H9 (cell line): ENCODE measurements at regions not wholly inside any gene's neighbourhood (a gene's known extent, or its start where the extent isn't known, plus 50 kb on each side); places are given as distances from the start of the nearest gene placed in this dataset.

Experiments used
- DNase-seq: peaks from one replicate; pipeline ENCODE4 v3.0.0-alpha.2; 2017
- H2AFZ ChIP-seq: one replicate; pipeline ENCODE4 v1.6.1; 2013; ENCODE audit warnings: mild to moderate bottlenecking, low read length, control low read depth, moderate library complexity
- H2AK5ac ChIP-seq: 2 replicates; pipeline ENCODE4 v1.6.1; 2013; ENCODE audit warnings: low read length, control low read depth, mixed read lengths; ENCODE audit not compliant: insufficient read length
- H2BK120ac ChIP-seq: one replicate; pipeline ENCODE4 v1.6.1; 2013; ENCODE audit warnings: low read depth, mild to moderate bottlenecking, low read length, control low read depth, inconsistent platforms; ENCODE audit not compliant: poor library complexity, severe bottlenecking
- H2BK12ac ChIP-seq: 2 replicates; pipeline ENCODE4 v1.6.1; 2013; ENCODE audit warnings: low read length, control low read depth, mixed read lengths, low read depth; ENCODE audit not compliant: insufficient read length
- H2BK15ac ChIP-seq: 2 replicates; pipeline ENCODE4 v1.6.1; 2013; ENCODE audit warnings: low read depth, low read length, control low read depth
- H2BK20ac ChIP-seq: one replicate; pipeline ENCODE4 v1.6.1; 2013; ENCODE audit warnings: low read depth, mild to moderate bottlenecking, low read length, control low read depth, inconsistent platforms; ENCODE audit not compliant: poor library complexity, severe bottlenecking
- H2BK5ac ChIP-seq: 2 replicates; pipeline ENCODE4 v1.6.1; 2013; ENCODE audit warnings: low read length, control low read depth, mixed read lengths; ENCODE audit not compliant: insufficient read length
- H3K14ac ChIP-seq: 2 replicates; pipeline ENCODE4 v1.6.1; 2013; ENCODE audit warnings: low read length, control low read depth; ENCODE audit not compliant: insufficient read depth
- H3K18ac ChIP-seq: 2 replicates; pipeline ENCODE4 v1.6.1; 2013; ENCODE audit warnings: low read depth, mild to moderate bottlenecking, mixed read lengths, low read length, control low read depth; ENCODE audit not compliant: insufficient read length
- H3K23ac ChIP-seq: 2 replicates; pipeline ENCODE4 v1.6.1; 2013; ENCODE audit warnings: low read length, control low read depth, mixed read lengths, low read depth; ENCODE audit not compliant: insufficient read length
- H3K23me2 ChIP-seq: 2 replicates; pipeline ENCODE4 v1.6.1; 2013; ENCODE audit warnings: low read depth, mild to moderate bottlenecking, mixed read lengths, low read length, control low read depth; ENCODE audit not compliant: insufficient read length, poor library complexity, severe bottlenecking
- H3K27ac ChIP-seq: 2 replicates; pipeline ENCODE4 v1.5.1; 2013; ENCODE audit warnings: low read length, control low read depth, mixed read lengths, low read depth; ENCODE audit not compliant: insufficient read length
- H3K27me3 ChIP-seq: 2 replicates; pipeline ENCODE4 v1.6.1; 2013; ENCODE audit warnings: low read length, control low read depth, inconsistent platforms; ENCODE audit not compliant: insufficient read depth
- H3K4ac ChIP-seq: 2 replicates; pipeline ENCODE4 v1.6.1; 2013; ENCODE audit warnings: low read depth, mild to moderate bottlenecking, control low read depth, inconsistent platforms, low read length, moderate library complexity
- H3K4me1 ChIP-seq: 2 replicates; pipeline ENCODE4 v1.6.1; 2013; ENCODE audit warnings: low read length, control low read depth, inconsistent platforms; ENCODE audit not compliant: insufficient read depth
- H3K4me2 ChIP-seq: 2 replicates; pipeline ENCODE4 v1.6.1; 2013; ENCODE audit warnings: low read length, control low read depth, mixed read lengths; ENCODE audit not compliant: insufficient read length, insufficient read depth
- H3K56ac ChIP-seq: 2 replicates; pipeline ENCODE4 v1.6.1; 2013; ENCODE audit warnings: low read depth, mild to moderate bottlenecking, mixed read lengths, low read length, control low read depth; ENCODE audit not compliant: insufficient read length
- H3K79me1 ChIP-seq: 2 replicates; pipeline ENCODE4 v1.6.1; 2013; ENCODE audit warnings: low read depth, mild to moderate bottlenecking, moderate library complexity, low read length, control low read depth, inconsistent platforms; ENCODE audit not compliant: insufficient read depth, poor library complexity, severe bottlenecking
- H3K79me2 ChIP-seq: 2 replicates; pipeline ENCODE4 v1.6.1; 2013; ENCODE audit warnings: low read length, control low read depth, inconsistent platforms; ENCODE audit not compliant: insufficient read depth
- H3K9ac ChIP-seq: 2 replicates; pipeline ENCODE4 v1.6.1; 2013; ENCODE audit warnings: low read length, control low read depth, mixed read lengths; ENCODE audit not compliant: insufficient read length; ENCODE audit errors: extremely low read depth
- H3K9me3 ChIP-seq: one replicate; pipeline ENCODE4 v1.6.1; 2013; ENCODE audit warnings: low read depth, low read length, inconsistent platforms; ENCODE audit not compliant: control insufficient read depth
- H3T11ph ChIP-seq: one replicate; pipeline ENCODE4 v1.6.1; 2013; ENCODE audit warnings: mild to moderate bottlenecking, low read length, control low read depth, inconsistent platforms
- H4K20me1 ChIP-seq: one replicate; pipeline ENCODE4 v1.6.1; 2013; ENCODE audit not compliant: control insufficient read depth, insufficient read length, insufficient read depth
- H4K5ac ChIP-seq: 2 replicates; pipeline ENCODE4 v1.6.1; 2013; ENCODE audit warnings: low read depth, mild to moderate bottlenecking, mixed read lengths, low read length, control low read depth; ENCODE audit not compliant: insufficient read length
- H4K8ac ChIP-seq: replicated peaks from 2 replicates; pipeline ENCODE4 v1.6.1; 2013; ENCODE audit warnings: low read length, control low read depth, mixed read lengths, low read depth; ENCODE audit not compliant: insufficient read length
- H4K91ac ChIP-seq: 2 replicates; pipeline ENCODE4 v1.6.1; 2013; ENCODE audit warnings: low read depth, mild to moderate bottlenecking, moderate library complexity, mixed read lengths, low read length, control low read depth; ENCODE audit not compliant: insufficient read length
- H3K27ac Mint-ChIP-seq, 3 experiments: 2 replicates in 2 of 3; 3 replicates in 1 of 3; pipeline ENCODE4 v1.8.0; 2020 to 2021; ENCODE audit warnings: mixed read lengths in 3 of 3, mild to moderate bottlenecking in 1 of 3, moderate library complexity in 1 of 3
- H3K27me3 Mint-ChIP-seq: 2 replicates; pipeline ENCODE4 v1.8.0; 2021; ENCODE audit warnings: low read depth, mild to moderate bottlenecking, moderate library complexity, mixed read lengths
- H3K36me3 Mint-ChIP-seq, 3 experiments: 2 replicates in 2 of 3; 3 replicates in 1 of 3; pipeline ENCODE4 v1.8.0; 2020 to 2021; ENCODE audit warnings: low read depth in 3 of 3, mixed read lengths in 3 of 3; ENCODE audit not compliant: insufficient read depth in 1 of 3
- H3K4me1 Mint-ChIP-seq, 2 experiments: 2 replicates each; pipeline ENCODE4 v1.8.0; 2020; ENCODE audit warnings: mixed read lengths in 2 of 2
- H3K4me3 Mint-ChIP-seq, 2 experiments: 2 replicates in 1 of 2; 3 replicates in 1 of 2; pipeline ENCODE4 v1.8.0; 2020 to 2021; ENCODE audit warnings: mild to moderate bottlenecking in 2 of 2, mixed read lengths in 2 of 2, moderate library complexity in 1 of 2
- H3K9me3 Mint-ChIP-seq, 2 experiments: 2 replicates in 1 of 2; 3 replicates in 1 of 2; pipeline ENCODE4 v1.8.0; 2020; ENCODE audit warnings: mild to moderate bottlenecking in 2 of 2, mixed read lengths in 2 of 2, moderate library complexity in 1 of 2
- CTCF ChIP-seq: fragments of 200-600 bp; sonication (generic); conservative IDR thresholded peaks from 3 replicates; pipeline ENCODE4 v1.8.0; 2021; ENCODE audit warnings: antibody characterized with exemption, mild to moderate bottlenecking
- WGBS: extraction: QIAGEN DNeasy Blood & Tissue Kit; methylation state at CpG from one replicate; pipeline ENCODE4 v1.1.7; 2013; ENCODE audit warnings: missing lambda C conversion rate, low lambda C conversion rate, mixed read lengths; ENCODE audit not compliant: insufficient read length; ENCODE audit errors: extremely low coverage; 5-methylcytosine and 5-hydroxymethylcytosine counted together

GRCh38 chr19:46959894-46960556 lies 59.6 kb upstream of the NPAS1 start:
- peaks cover 0 to 6% of the 10 kb centered on the region in 2 experiments; a peak in 2 of 4 replicates for H3K4me1 Mint-ChIP-seq
- Histone ChIP-seq H2BK20ac (no peak overlapping the region), H3K23ac (no peak overlapping the region), H3K9ac (no peak overlapping the region), H2BK5ac (no peak overlapping the region), H4K20me1 (no peaks in the 10 kb centered on the region), H3K27ac (no peak overlapping the region), H3K9me3 (no peaks in the 10 kb centered on the region), H4K91ac (no peak overlapping the region), H2BK12ac (no peak overlapping the region), H2BK15ac (no peak overlapping the region), H3K27me3 (no peaks in the 10 kb centered on the region), H3K4me2 (no peak overlapping the region), H3K4me1 (no peaks in the 10 kb centered on the region; the same call in 1 of the 2 replicates), H3K79me2 (no peaks in the 10 kb centered on the region), H4K8ac (no peak overlapping the region), H3K4ac (no peak overlapping the region), H2AFZ (no peak overlapping the region), H3K18ac (no peak overlapping the region), H2BK120ac (no peak overlapping the region), H2AK5ac (no peak overlapping the region), H3K23me2 (no peaks in the 10 kb centered on the region), H3K79me1 (no peaks in the 10 kb centered on the region), H3K56ac (no peak overlapping the region), H4K5ac (no peak overlapping the region), H3K14ac (no peak overlapping the region), H3T11ph (no peak overlapping the region)
- WGBS, result no CpG with 5 or more reads among the region's 5 CpGs
- H3K9me3 Mint-ChIP-seq, result no peaks in the 10 kb centered on the region; a peak in 1 of 5 replicates
- no peak for TF ChIP-seq CTCF
- no peak for DNase-seq
- no peak overlapping the region for H3K4me3 Mint-ChIP-seq
- no peak overlapping the region; a peak in 1 of 7 replicates for H3K27ac Mint-ChIP-seq
- H3K36me3 Mint-ChIP-seq, result peaks cover 5 to 9% (median 6%) of the 10 kb centered on the region in 3 experiments; a peak in 4 of 7 replicates
- no peaks in the 10 kb centered on the region for H3K27me3 Mint-ChIP-seq
